HEK293T (cell line): ENCODE measurements at regions not wholly inside any gene's neighbourhood (a gene's known extent, or its start where the extent isn't known, plus 50 kb on each side); places are given as distances from the start of the nearest gene placed in this dataset.

Experiments used
- CTCF ChIA-PET: fragments of 350-600 bp; formaldehyde crosslinking; extraction: SDS; loops from one replicate; lab custom pipeline; 2021; ENCODE audit warnings: antibody characterized with exemption, inconsistent platforms; lab: Yijun Ruan, JAX
- POLR2A ChIA-PET: fragments of 350-600 bp; formaldehyde crosslinking; extraction: SDS; loops from one replicate; lab custom pipeline; 2020; ENCODE audit warnings: antibody characterized with exemption, inconsistent platforms; lab: Yijun Ruan, JAX
- DNase-seq: peaks from one replicate; pipeline ENCODE4 v3.0.0; 2012; ENCODE audit warnings: mixed read lengths; ENCODE audit errors: extremely low spot score
- ARNT ChIP-seq: fragments of 450-650 bp; IDR thresholded peaks from 2 replicates; pipeline ENCODE4 v1.6.1; 2017; ENCODE audit warnings: mild to moderate bottlenecking
- BHLHE40 ChIP-seq: fragments of 450-650 bp; IDR thresholded peaks from 2 replicates; pipeline ENCODE4 v1.6.1; 2016; ENCODE audit warnings: mild to moderate bottlenecking, moderate library complexity, borderline replicate concordance
- CTBP1 ChIP-seq: fragments of 450-650 bp; IDR thresholded peaks from 2 replicates; pipeline ENCODE4 v1.6.1; 2016; ENCODE audit warnings: borderline replicate concordance
- ELF4 ChIP-seq: fragments of 450-650 bp; IDR thresholded peaks from 2 replicates; pipeline ENCODE4 v1.6.1; 2017; ENCODE audit warnings: antibody characterized with exemption
- FOXA1 ChIP-seq: fragments of 450-650 bp; IDR thresholded peaks from 2 replicates; pipeline ENCODE4 v1.6.1; 2016; ENCODE audit warnings: mild to moderate bottlenecking
- FOXK2 ChIP-seq: fragments of 450-650 bp; IDR thresholded peaks from 2 replicates; pipeline ENCODE4 v1.6.1; 2016; ENCODE audit warnings: mild to moderate bottlenecking
- FOXM1 ChIP-seq: fragments of 450-650 bp; IDR thresholded peaks from 2 replicates; pipeline ENCODE4 v1.6.1; 2017; ENCODE audit warnings: mild to moderate bottlenecking, borderline replicate concordance
- HDGF ChIP-seq: fragments of 450-650 bp; IDR thresholded peaks from 2 replicates; pipeline ENCODE4 v1.6.1; 2017; ENCODE audit warnings: antibody characterized with exemption, borderline replicate concordance
- L3MBTL2 ChIP-seq: fragments of 450-650 bp; conservative IDR thresholded peaks from 2 replicates; pipeline ENCODE4 v1.6.1; 2016; ENCODE audit warnings: mild to moderate bottlenecking
- LEF1 ChIP-seq: fragments of 450-650 bp; IDR thresholded peaks from 2 replicates; pipeline ENCODE4 v1.6.1; 2017; ENCODE audit warnings: mild to moderate bottlenecking, borderline replicate concordance
- NFRKB ChIP-seq: fragments of 450-650 bp; IDR thresholded peaks from 2 replicates; pipeline ENCODE4 v1.6.1; 2016; ENCODE audit warnings: mild to moderate bottlenecking, moderate library complexity
- PKNOX1 ChIP-seq: fragments of 450-650 bp; IDR thresholded peaks from 2 replicates; pipeline ENCODE4 v1.6.1; 2016
- SP1 ChIP-seq: fragments of 450-650 bp; IDR thresholded peaks from 2 replicates; pipeline ENCODE4 v1.6.1; 2017
- SUZ12 ChIP-seq: fragments of 450-650 bp; IDR thresholded peaks from 2 replicates; pipeline ENCODE4 v1.6.1; 2016; ENCODE audit warnings: mild to moderate bottlenecking
- TARDBP ChIP-seq: fragments of 450-650 bp; IDR thresholded peaks from 2 replicates; pipeline ENCODE4 v1.6.1; 2016
- ZNF384 ChIP-seq: fragments of 450-650 bp; IDR thresholded peaks from 2 replicates; pipeline ENCODE4 v1.6.1; 2016

GRCh38 chr10:63744060-63744941 lies 223.1 kb downstream of the REEP3 start:
- ChIA-PET POLR2A (no interaction called here), CTCF (no interaction called here)
- TF ChIP-seq L3MBTL2 (no peak), ELF4 (no peak), LEF1 (no peak), ARNT (no peak), SP1 (no peak), FOXK2 (no peak), SUZ12 (no peak), FOXM1 (no peak), PKNOX1 (no peak), ZNF384 (no peak), BHLHE40 (no peak), TARDBP (no peak), NFRKB (no peak), FOXA1 (no peak)
- DNase-seq, result no peak

- TF ChIP-seq PKNOX1 (no peak), NFRKB (no peak), SP1 (no peak), ZNF384 (no peak), ELF4 (no peak), TARDBP (no peak), BHLHE40 (no peak), SUZ12 (no peak), FOXA1 (no peak), CTBP1 (no peak), FOXM1 (no peak), HDGF (no peak), FOXK2 (no peak), ARNT (no peak), L3MBTL2 (no peak), LEF1 (no peak)
- POLR2A ChIA-PET, result no interaction called here
- CTCF ChIA-PET, result no interaction called here
- no peak for DNase-seq
These were observed 228.7 kb downstream of the REEP3 start for GRCh38 chr10:63749915-63750314.

GRCh38 chr10:63751836-63752235 lies 230.6 kb downstream of the REEP3 start:
- POLR2A ChIA-PET, result no interaction called here
- no peak for DNase-seq
- CTCF ChIA-PET, result no interaction called here
- TF ChIP-seq SUZ12 (no peak), FOXK2 (no peak)

GRCh38 chr10:63752318-63752717 lies 231.1 kb downstream of the REEP3 start:
- TF ChIP-seq FOXK2 (no peak), LEF1 (no peak), TARDBP (no peak), PKNOX1 (no peak), SUZ12 (no peak), FOXM1 (no peak), HDGF (no peak), ZNF384 (no peak)
- ChIA-PET CTCF (no interaction called here), POLR2A (no interaction called here)
- DNase-seq, result no peak

GRCh38 chr10:63753808-63754207 lies 232.6 kb downstream of the REEP3 start:
- no peak for TF ChIP-seq ZNF384
- no peak for TF ChIP-seq ELF4
- no peak for DNase-seq
- POLR2A ChIA-PET, result no interaction called here
- CTCF ChIA-PET, result no interaction called here

GRCh38 chr10:63755441-63755840 lies 234.2 kb downstream of the REEP3 start:
- CTCF ChIA-PET, result no interaction called here
- DNase-seq, result no peak
- POLR2A ChIA-PET, result no interaction called here

GRCh38 chr10:63757067-63757466 lies 235.9 kb downstream of the REEP3 start:
- DNase-seq, result no peak
- CTCF ChIA-PET, result no interaction called here

More at GRCh38 chr10:63755441-63755840, 234.2 kb downstream of the REEP3 start:
- TF ChIP-seq BHLHE40 (no peak), ELF4 (no peak), FOXK2 (no peak), L3MBTL2 (no peak), FOXA1 (no peak), ZNF384 (no peak), SUZ12 (no peak)

More at GRCh38 chr10:63757067-63757466, 235.9 kb downstream of the REEP3 start:
- POLR2A ChIA-PET, result interaction anchor here (1.0 kb wide), 1 partner anchor 56 kb away, joined by 3 read pairs; no protein-coding TSS in a partner anchor
- TF ChIP-seq L3MBTL2 (no peak), BHLHE40 (no peak), CTBP1 (no peak), SUZ12 (no peak), ELF4 (no peak), NFRKB (no peak), TARDBP (no peak), ARNT (no peak), FOXM1 (no peak), SP1 (no peak), HDGF (no peak), FOXA1 (no peak), PKNOX1 (no peak), LEF1 (no peak), ZNF384 (no peak), FOXK2 (no peak)
